Inferior parietal cortex (tissue), 1 donor: ENCODE measurements at regions not wholly inside any gene's neighbourhood (a gene's known extent, or its start where the extent isn't known, plus 50 kb on each side); places are given as distances from the start of the nearest gene placed in this dataset.
A peak's percentile ranks its signal among the peaks of the same experiment; 100 is the strongest.

Experiments
- DNase-seq: peaks from one replicate; pipeline ENCODE4 v3.0.0-alpha.2; 2016; ENCODE audit errors: extremely low spot score

GRCh38 chr7:124692425-124692824 is 73.2 kb downstream of the GPR37 start:
- no peak for DNase-seq

GRCh38 chr7:124690840-124691239 is 74.8 kb downstream of the GPR37 start:
- no peak for DNase-seq

- DNase-seq, result no peak
Measured at GRCh38 chr7:124689931-124690330, 75.7 kb downstream of the GPR37 start.

GRCh38 chr7:124689523-124689922 is 76.1 kb downstream of the GPR37 start:
- no peak for DNase-seq

- no peak for DNase-seq
Measured at GRCh38 chr7:124688991-124689390, 76.6 kb downstream of the GPR37 start.

GRCh38 chr7:124686543-124687171 is 78.9 kb downstream of the GPR37 start:
- DNase-seq, result no peak

GRCh38 chr7:124681946-124682345 is 83.6 kb downstream of the GPR37 start:
- DNase-seq, result no peak

GRCh38 chr7:124680304-124680703 is 85.3 kb downstream of the GPR37 start:
- no peak for DNase-seq

GRCh38 chr7:124679586-124680225 is 85.9 kb downstream of the GPR37 start:
- DNase-seq, result no peak

- DNase-seq, result no peak
Measured at GRCh38 chr7:124679146-124679545, 86.4 kb downstream of the GPR37 start.

- DNase-seq, result no peak
Measured at GRCh38 chr7:124674451-124674850, 91.1 kb downstream of the GPR37 start.

- no peak for DNase-seq
Measured at GRCh38 chr7:124672011-124672410, 93.6 kb downstream of the GPR37 start.

GRCh38 chr7:124667312-124668153 is 98.1 kb downstream of the GPR37 start:
- DNase-seq, result no peak

- peak; percentile 38 for DNase-seq
Measured at GRCh38 chr7:124662937-124663336, 102.7 kb downstream of the GPR37 start.

- DNase-seq, result no peak
Measured at GRCh38 chr7:124662372-124662771, 103.2 kb downstream of the GPR37 start.

- no peak for DNase-seq
Measured at GRCh38 chr7:124655990-124656389, 109.6 kb downstream of the GPR37 start.

- DNase-seq, result no peak
Measured at GRCh38 chr7:124652237-124652636, 113.4 kb downstream of the GPR37 start.

- DNase-seq, result no peak
Measured at GRCh38 chr7:124651136-124651535, 114.5 kb downstream of the GPR37 start.

- DNase-seq, result no peak
Measured at GRCh38 chr7:124649397-124650014, 116.1 kb downstream of the GPR37 start.

GRCh38 chr7:124647630-124648306 is 117.8 kb downstream of the GPR37 start:
- DNase-seq, result no peak

- no peak for DNase-seq
Measured at GRCh38 chr7:124645704-124646103, 119.9 kb downstream of the GPR37 start.

- DNase-seq, result peak; percentile 74
Measured at GRCh38 chr7:124643311-124643811, 122.2 kb downstream of the GPR37 start.
